Fibroblast of peridontal ligament (primary cell): ENCODE measurements at regions not wholly inside any gene's neighbourhood (a gene's known extent, or its start where the extent isn't known, plus 50 kb on each side); places are given as distances from the start of the nearest gene placed in this dataset.

Experiments
- DNase-seq: peaks from one replicate; pipeline ENCODE4 v3.0.0-alpha.2; 2010; ENCODE audit errors: extremely low read depth

- no peak for DNase-seq
Measured at GRCh38 chr2:41879235-41879916, 168.4 kb upstream of the PKDCC start.

- DNase-seq, result no peak
Measured at GRCh38 chr2:41880561-41881243, 167.1 kb upstream of the PKDCC start.

- peak; percentile 26 for DNase-seq
Measured at GRCh38 chr2:41881249-41881648, 166.6 kb upstream of the PKDCC start.

- DNase-seq, result no peak
Measured at GRCh38 chr2:41884718-41885117, 163.1 kb upstream of the PKDCC start.

GRCh38 chr2:41886145-41886664 is 161.6 kb upstream of the PKDCC start:
- no peak for DNase-seq

GRCh38 chr2:41886757-41887156 is 161.1 kb upstream of the PKDCC start:
- no peak for DNase-seq

- no peak for DNase-seq
Measured at GRCh38 chr2:41890341-41890740, 157.5 kb upstream of the PKDCC start.

GRCh38 chr2:41892476-41892875 is 155.3 kb upstream of the PKDCC start:
- DNase-seq, result no peak

- no peak for DNase-seq
Measured at GRCh38 chr2:41894563-41895333, 153.1 kb upstream of the PKDCC start.

GRCh38 chr2:41895334-41895664 is 152.5 kb upstream of the PKDCC start:
- no peak for DNase-seq

- no peak for DNase-seq
Measured at GRCh38 chr2:41896186-41896846, 151.5 kb upstream of the PKDCC start.

GRCh38 chr2:41899189-41899588 is 148.6 kb upstream of the PKDCC start:
- no peak for DNase-seq

GRCh38 chr2:41900101-41900577 is 147.7 kb upstream of the PKDCC start:
- DNase-seq, result peak; percentile 46

GRCh38 chr2:41902897-41903296 is 144.9 kb upstream of the PKDCC start:
- no peak for DNase-seq

GRCh38 chr2:41903474-41904135 is 144.2 kb upstream of the PKDCC start:
- peak; percentile 35 for DNase-seq

GRCh38 chr2:41904459-41904858 is 143.4 kb upstream of the PKDCC start:
- DNase-seq, result no peak

- no peak for DNase-seq
Measured at GRCh38 chr2:41905597-41906337, 142.1 kb upstream of the PKDCC start.

- DNase-seq, result peak; percentile 74
Measured at GRCh38 chr2:41906338-41906725, 141.5 kb upstream of the PKDCC start.

- no peak for DNase-seq
Measured at GRCh38 chr2:41907141-41907540, 140.7 kb upstream of the PKDCC start.

GRCh38 chr2:41907771-41908207 is 140.0 kb upstream of the PKDCC start:
- DNase-seq, result no peak

GRCh38 chr2:41908349-41908748 is 139.5 kb upstream of the PKDCC start:
- no peak for DNase-seq
